GM23338 (cell line): ENCODE measurements at regions not wholly inside any gene's neighbourhood (a gene's known extent, or its start where the extent isn't known, plus 50 kb on each side); places are given as distances from the start of the nearest gene placed in this dataset.

Experiments used
- ATAC-seq: fragments of 200-7000 bp; cut with Tn5 transposase; 3 replicates; pipeline ENCODE4 v1.9.1; 2020
- DNase-seq: peaks from one replicate; pipeline ENCODE4 v3.0.0-alpha.2; 2015; ENCODE audit warnings: low spot score
- H2AFZ ChIP-seq: fragments of 200-600 bp; sonication (generic); 2 replicates; pipeline ENCODE4 v1.8.0; 2016; ENCODE audit warnings: antibody characterized with exemption, mild to moderate bottlenecking, moderate library complexity
- H3F3A ChIP-seq: fragments of 200-600 bp; sonication (generic); replicated peaks from 2 replicates; pipeline ENCODE4 v1.8.0; 2017; ENCODE audit warnings: antibody characterized with exemption, mixed run types, low read depth
- H3K27ac ChIP-seq: fragments of 200-600 bp; sonication (generic); 2 replicates; pipeline ENCODE4 v1.6.1; 2016; ENCODE audit warnings: low read depth
- H3K27me3 ChIP-seq: fragments of 200-600 bp; sonication (generic); 2 replicates; pipeline ENCODE4 v1.8.0; 2016; ENCODE audit warnings: mild to moderate bottlenecking, mixed run types, moderate library complexity; ENCODE audit not compliant: insufficient read depth
- H3K36me3 ChIP-seq: fragments of 200-600 bp; sonication (generic); 2 replicates; pipeline ENCODE4 v1.8.0; 2016; ENCODE audit warnings: mild to moderate bottlenecking; ENCODE audit not compliant: insufficient read depth
- H3K4me1 ChIP-seq: fragments of 200-600 bp; sonication (generic); 2 replicates; pipeline ENCODE4 v1.8.0; 2016; ENCODE audit warnings: mild to moderate bottlenecking, moderate library complexity; ENCODE audit not compliant: insufficient read depth
- H3K4me2 ChIP-seq: fragments of 200-600 bp; sonication (generic); 2 replicates; pipeline ENCODE4 v1.7.1; 2017; ENCODE audit warnings: mixed run types
- H3K4me3 ChIP-seq: fragments of 200-600 bp; sonication (generic); 2 replicates; pipeline ENCODE4 v1.6.1; 2016; ENCODE audit warnings: mixed run types
- H3K79me2 ChIP-seq: fragments of 200-600 bp; sonication (generic); replicated peaks from 2 replicates; pipeline ENCODE4 v1.8.0; 2017; ENCODE audit warnings: mild to moderate bottlenecking; ENCODE audit not compliant: insufficient read depth
- H3K9me2 ChIP-seq: fragments of 200-600 bp; sonication (generic); 2 replicates; pipeline ENCODE4 v1.8.0; 2017; ENCODE audit not compliant: insufficient read depth
- H4K20me1 ChIP-seq: fragments of 200-600 bp; sonication (generic); replicated peaks from 2 replicates; pipeline ENCODE4 v1.8.0; 2017; ENCODE audit warnings: mild to moderate bottlenecking; ENCODE audit not compliant: insufficient read depth
- H3K27ac Mint-ChIP-seq: 2 replicates; pipeline ENCODE4 v1.8.0; 2020; ENCODE audit warnings: inconsistent platforms, mild to moderate bottlenecking, moderate library complexity, mixed read lengths
- H3K27me3 Mint-ChIP-seq: 3 replicates; pipeline ENCODE4 v1.8.0; 2022; ENCODE audit warnings: low read depth, mild to moderate bottlenecking, moderate library complexity, mixed read lengths, inconsistent platforms; ENCODE audit not compliant: insufficient read depth, poor library complexity
- H3K36me3 Mint-ChIP-seq: 3 replicates; pipeline ENCODE4 v1.8.0; 2021; ENCODE audit warnings: low read depth, mild to moderate bottlenecking, inconsistent platforms, moderate library complexity, mixed read lengths
- H3K4me1 Mint-ChIP-seq: 3 replicates; pipeline ENCODE4 v1.8.0; 2020; ENCODE audit warnings: mild to moderate bottlenecking, inconsistent platforms, mixed read lengths
- H3K4me3 Mint-ChIP-seq: 3 replicates; pipeline ENCODE4 v1.8.0; 2021; ENCODE audit warnings: moderate library complexity, mild to moderate bottlenecking, inconsistent platforms, mixed read lengths
- H3K9me3 Mint-ChIP-seq: 3 replicates; pipeline ENCODE4 v1.8.0; 2020; ENCODE audit warnings: moderate library complexity, mild to moderate bottlenecking, inconsistent platforms, mixed read lengths
- CREB1 ChIP-seq: fragments of 250-450 bp; sonication (Bioruptor Pico); IDR thresholded peaks from 2 replicates; pipeline ENCODE4 v1.5.0; 2020; ENCODE audit warnings: low read depth, mild to moderate bottlenecking, moderate library complexity
- EZH2 ChIP-seq: fragments of 200-600 bp; sonication (generic); IDR thresholded peaks from one replicate; pipeline ENCODE4 v1.8.0; 2017; ENCODE audit warnings: antibody characterized with exemption, mild to moderate bottlenecking, low read depth; ENCODE audit not compliant: unreplicated experiment
- EZH2phosphoT487 ChIP-seq: fragments of 200-600 bp; sonication (generic); IDR thresholded peaks from one replicate; pipeline ENCODE4 v1.8.1; 2018; ENCODE audit warnings: antibody characterized with exemption; ENCODE audit not compliant: unreplicated experiment
- JUNB ChIP-seq: IDR thresholded peaks from one replicate; pipeline ENCODE4 v1.6.1; 2016; ENCODE audit warnings: antibody characterized with exemption; ENCODE audit not compliant: unreplicated experiment
- NANOG ChIP-seq: IDR thresholded peaks from 2 replicates; pipeline ENCODE4 v1.6.1; 2016; ENCODE audit warnings: antibody characterized with exemption, borderline replicate concordance
- POLR2AphosphoS5 ChIP-seq: IDR thresholded peaks from 2 replicates; pipeline ENCODE4 v1.6.1; 2016; ENCODE audit warnings: antibody characterized with exemption, low read depth
- STAT1 ChIP-seq: IDR thresholded peaks from one replicate; pipeline ENCODE4 v1.6.1; 2016; ENCODE audit warnings: antibody characterized with exemption; ENCODE audit not compliant: unreplicated experiment
- ZNF114 ChIP-seq: fragments of 250-450 bp; sonication (Bioruptor Pico); IDR thresholded peaks from 2 replicates; pipeline ENCODE4 v1.5.0; 2020; ENCODE audit warnings: mild to moderate bottlenecking, moderate library complexity
- ZNF331 ChIP-seq: fragments of 250-450 bp; sonication (Bioruptor Pico); IDR thresholded peaks from 2 replicates; pipeline ENCODE4 v1.5.0; 2020; ENCODE audit warnings: low read depth, mild to moderate bottlenecking, moderate library complexity
- TF ChIP-seq, protein P1 (sequence below), 2 experiments: fragments of 200-600 bp in 1 of 2; sonication (generic) in 1 of 2; conservative IDR thresholded peaks; 2 replicates each; pipeline versions ENCODE4 v1.5.1 to v1.6.1; 2016 to 2017; ENCODE audit warnings: antibody characterized with exemption in 2 of 2, low read depth in 2 of 2, mild to moderate bottlenecking in 2 of 2, moderate library complexity in 1 of 2
- TF ChIP-seq, protein P2 (sequence below): fragments of 250-450 bp; sonication (Bioruptor Pico); IDR thresholded peaks from 2 replicates; pipeline ENCODE4 v1.5.0; 2020; ENCODE audit warnings: mild to moderate bottlenecking, moderate library complexity
- TF ChIP-seq, protein P3 (sequence below): IDR thresholded peaks from 2 replicates; pipeline ENCODE4 v1.6.1; 2016; ENCODE audit warnings: antibody characterized with exemption
- TF ChIP-seq, protein P4 (sequence below): IDR thresholded peaks from one replicate; pipeline ENCODE4 v1.6.1; 2018; ENCODE audit warnings: antibody characterized with exemption; ENCODE audit not compliant: unreplicated experiment

DNA sequence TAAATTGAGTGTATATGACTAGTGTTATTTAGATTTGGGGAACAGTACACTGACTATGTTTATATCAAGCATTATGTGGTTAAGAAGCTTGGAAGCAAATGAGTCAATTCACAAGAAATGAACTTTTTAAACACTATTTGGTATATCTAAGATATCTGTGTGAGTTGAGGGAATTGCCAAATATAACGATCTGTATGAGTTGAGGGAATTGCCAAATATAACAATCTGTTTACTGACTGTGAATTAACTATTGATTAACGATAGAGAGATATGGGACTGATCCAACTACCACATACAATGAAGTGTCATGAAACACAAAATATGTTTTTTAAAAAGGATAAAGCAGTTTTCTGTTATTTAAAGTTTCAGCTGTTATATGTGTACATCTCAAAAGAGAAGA is 301.4 kb downstream of the TENT4A start:
- Histone ChIP-seq H3K4me2 (no peak overlapping the region), H4K20me1 (no peaks in the 10 kb centered on the region), H2AFZ (no peak overlapping the region), H3K79me2 (no peaks in the 10 kb centered on the region), H3K27ac (no peak overlapping the region), H3K9me2 (no peaks in the 10 kb centered on the region), H3K4me1 (no peaks in the 10 kb centered on the region; the same call in 1 of the 2 replicates), H3K36me3 (no peaks in the 10 kb centered on the region), H3K4me3 (no peak overlapping the region), H3K27me3 (no peaks in the 10 kb centered on the region), H3F3A (no peaks in the 10 kb centered on the region)
- H3K27ac Mint-ChIP-seq = no peak overlapping the region
- DNase-seq = no peak
- H3K36me3 Mint-ChIP-seq = no peaks in the 10 kb centered on the region
- no peaks in the 10 kb centered on the region for H3K27me3 Mint-ChIP-seq
- no peaks in the 10 kb centered on the region for H3K4me1 Mint-ChIP-seq
- H3K9me3 Mint-ChIP-seq = no peaks in the 10 kb centered on the region; the same call in 2 of the 3 replicates
- no peak for ATAC-seq
- no peak overlapping the region for H3K4me3 Mint-ChIP-seq
- no peak for TF ChIP-seq POLR2AphosphoS5
- TF ChIP-seq ZNF331 (CRISPR knock-in tag) = no peak
- TF ChIP-seq EZH2phosphoT487 = no peak
- no peak for TF ChIP-seq CREB1 (CRISPR knock-in tag)
- no peak for TF ChIP-seq STAT1
- TF ChIP-seq, protein P1, sequence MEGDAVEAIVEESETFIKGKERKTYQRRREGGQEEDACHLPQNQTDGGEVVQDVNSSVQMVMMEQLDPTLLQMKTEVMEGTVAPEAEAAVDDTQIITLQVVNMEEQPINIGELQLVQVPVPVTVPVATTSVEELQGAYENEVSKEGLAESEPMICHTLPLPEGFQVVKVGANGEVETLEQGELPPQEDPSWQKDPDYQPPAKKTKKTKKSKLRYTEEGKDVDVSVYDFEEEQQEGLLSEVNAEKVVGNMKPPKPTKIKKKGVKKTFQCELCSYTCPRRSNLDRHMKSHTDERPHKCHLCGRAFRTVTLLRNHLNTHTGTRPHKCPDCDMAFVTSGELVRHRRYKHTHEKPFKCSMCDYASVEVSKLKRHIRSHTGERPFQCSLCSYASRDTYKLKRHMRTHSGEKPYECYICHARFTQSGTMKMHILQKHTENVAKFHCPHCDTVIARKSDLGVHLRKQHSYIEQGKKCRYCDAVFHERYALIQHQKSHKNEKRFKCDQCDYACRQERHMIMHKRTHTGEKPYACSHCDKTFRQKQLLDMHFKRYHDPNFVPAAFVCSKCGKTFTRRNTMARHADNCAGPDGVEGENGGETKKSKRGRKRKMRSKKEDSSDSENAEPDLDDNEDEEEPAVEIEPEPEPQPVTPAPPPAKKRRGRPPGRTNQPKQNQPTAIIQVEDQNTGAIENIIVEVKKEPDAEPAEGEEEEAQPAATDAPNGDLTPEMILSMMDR (conservative IDR thresholded peaks at IDR 0.05; ENCODE audit: low read depth in 2 of 2) = no peak
- no peak for TF ChIP-seq EZH2
- TF ChIP-seq ZNF114 = no peak
- TF ChIP-seq, protein P2, sequence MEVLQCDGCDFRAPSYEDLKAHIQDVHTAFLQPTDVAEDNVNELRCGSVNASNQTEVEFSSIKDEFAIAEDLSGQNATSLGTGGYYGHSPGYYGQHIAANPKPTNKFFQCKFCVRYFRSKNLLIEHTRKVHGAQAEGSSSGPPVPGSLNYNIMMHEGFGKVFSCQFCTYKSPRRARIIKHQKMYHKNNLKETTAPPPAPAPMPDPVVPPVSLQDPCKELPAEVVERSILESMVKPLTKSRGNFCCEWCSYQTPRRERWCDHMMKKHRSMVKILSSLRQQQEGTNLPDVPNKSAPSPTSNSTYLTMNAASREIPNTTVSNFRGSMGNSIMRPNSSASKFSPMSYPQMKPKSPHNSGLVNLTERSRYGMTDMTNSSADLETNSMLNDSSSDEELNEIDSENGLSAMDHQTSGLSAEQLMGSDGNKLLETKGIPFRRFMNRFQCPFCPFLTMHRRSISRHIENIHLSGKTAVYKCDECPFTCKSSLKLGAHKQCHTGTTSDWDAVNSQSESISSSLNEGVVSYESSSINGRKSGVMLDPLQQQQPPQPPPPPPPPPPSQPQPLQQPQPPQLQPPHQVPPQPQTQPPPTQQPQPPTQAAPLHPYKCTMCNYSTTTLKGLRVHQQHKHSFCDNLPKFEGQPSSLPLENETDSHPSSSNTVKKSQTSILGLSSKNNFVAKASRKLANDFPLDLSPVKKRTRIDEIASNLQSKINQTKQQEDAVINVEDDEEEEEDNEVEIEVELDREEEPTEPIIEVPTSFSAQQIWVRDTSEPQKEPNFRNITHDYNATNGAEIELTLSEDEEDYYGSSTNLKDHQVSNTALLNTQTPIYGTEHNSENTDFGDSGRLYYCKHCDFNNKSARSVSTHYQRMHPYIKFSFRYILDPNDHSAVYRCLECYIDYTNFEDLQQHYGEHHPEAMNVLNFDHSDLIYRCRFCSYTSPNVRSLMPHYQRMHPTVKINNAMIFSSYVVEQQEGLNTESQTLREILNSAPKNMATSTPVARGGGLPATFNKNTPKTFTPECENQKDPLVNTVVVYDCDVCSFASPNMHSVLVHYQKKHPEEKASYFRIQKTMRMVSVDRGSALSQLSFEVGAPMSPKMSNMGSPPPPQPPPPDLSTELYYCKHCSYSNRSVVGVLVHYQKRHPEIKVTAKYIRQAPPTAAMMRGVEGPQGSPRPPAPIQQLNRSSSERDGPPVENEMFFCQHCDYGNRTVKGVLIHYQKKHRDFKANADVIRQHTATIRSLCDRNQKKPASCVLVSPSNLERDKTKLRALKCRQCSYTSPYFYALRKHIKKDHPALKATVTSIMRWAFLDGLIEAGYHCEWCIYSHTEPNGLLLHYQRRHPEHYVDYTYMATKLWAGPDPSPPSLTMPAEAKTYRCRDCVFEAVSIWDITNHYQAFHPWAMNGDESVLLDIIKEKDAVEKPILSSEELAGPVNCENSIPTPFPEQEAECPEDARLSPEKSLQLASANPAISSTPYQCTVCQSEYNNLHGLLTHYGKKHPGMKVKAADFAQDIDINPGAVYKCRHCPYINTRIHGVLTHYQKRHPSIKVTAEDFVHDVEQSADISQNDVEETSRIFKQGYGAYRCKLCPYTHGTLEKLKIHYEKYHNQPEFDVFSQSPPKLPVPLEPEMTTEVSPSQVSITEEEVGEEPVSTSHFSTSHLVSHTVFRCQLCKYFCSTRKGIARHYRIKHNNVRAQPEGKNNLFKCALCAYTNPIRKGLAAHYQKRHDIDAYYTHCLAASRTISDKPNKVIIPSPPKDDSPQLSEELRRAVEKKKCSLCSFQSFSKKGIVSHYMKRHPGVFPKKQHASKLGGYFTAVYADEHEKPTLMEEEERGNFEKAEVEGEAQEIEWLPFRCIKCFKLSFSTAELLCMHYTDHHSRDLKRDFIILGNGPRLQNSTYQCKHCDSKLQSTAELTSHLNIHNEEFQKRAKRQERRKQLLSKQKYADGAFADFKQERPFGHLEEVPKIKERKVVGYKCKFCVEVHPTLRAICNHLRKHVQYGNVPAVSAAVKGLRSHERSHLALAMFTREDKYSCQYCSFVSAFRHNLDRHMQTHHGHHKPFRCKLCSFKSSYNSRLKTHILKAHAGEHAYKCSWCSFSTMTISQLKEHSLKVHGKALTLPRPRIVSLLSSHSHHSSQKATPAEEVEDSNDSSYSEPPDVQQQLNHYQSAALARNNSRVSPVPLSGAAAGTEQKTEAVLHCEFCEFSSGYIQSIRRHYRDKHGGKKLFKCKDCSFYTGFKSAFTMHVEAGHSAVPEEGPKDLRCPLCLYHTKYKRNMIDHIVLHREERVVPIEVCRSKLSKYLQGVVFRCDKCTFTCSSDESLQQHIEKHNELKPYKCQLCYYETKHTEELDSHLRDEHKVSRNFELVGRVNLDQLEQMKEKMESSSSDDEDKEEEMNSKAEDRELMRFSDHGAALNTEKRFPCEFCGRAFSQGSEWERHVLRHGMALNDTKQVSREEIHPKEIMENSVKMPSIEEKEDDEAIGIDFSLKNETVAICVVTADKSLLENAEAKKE (CRISPR knock-in tag) = no peak
- TF ChIP-seq NANOG = no peak
- TF ChIP-seq, protein P3, sequence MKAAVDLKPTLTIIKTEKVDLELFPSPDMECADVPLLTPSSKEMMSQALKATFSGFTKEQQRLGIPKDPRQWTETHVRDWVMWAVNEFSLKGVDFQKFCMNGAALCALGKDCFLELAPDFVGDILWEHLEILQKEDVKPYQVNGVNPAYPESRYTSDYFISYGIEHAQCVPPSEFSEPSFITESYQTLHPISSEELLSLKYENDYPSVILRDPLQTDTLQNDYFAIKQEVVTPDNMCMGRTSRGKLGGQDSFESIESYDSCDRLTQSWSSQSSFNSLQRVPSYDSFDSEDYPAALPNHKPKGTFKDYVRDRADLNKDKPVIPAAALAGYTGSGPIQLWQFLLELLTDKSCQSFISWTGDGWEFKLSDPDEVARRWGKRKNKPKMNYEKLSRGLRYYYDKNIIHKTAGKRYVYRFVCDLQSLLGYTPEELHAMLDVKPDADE = no peak
- no peak for TF ChIP-seq JUNB
- TF ChIP-seq, protein P4, sequence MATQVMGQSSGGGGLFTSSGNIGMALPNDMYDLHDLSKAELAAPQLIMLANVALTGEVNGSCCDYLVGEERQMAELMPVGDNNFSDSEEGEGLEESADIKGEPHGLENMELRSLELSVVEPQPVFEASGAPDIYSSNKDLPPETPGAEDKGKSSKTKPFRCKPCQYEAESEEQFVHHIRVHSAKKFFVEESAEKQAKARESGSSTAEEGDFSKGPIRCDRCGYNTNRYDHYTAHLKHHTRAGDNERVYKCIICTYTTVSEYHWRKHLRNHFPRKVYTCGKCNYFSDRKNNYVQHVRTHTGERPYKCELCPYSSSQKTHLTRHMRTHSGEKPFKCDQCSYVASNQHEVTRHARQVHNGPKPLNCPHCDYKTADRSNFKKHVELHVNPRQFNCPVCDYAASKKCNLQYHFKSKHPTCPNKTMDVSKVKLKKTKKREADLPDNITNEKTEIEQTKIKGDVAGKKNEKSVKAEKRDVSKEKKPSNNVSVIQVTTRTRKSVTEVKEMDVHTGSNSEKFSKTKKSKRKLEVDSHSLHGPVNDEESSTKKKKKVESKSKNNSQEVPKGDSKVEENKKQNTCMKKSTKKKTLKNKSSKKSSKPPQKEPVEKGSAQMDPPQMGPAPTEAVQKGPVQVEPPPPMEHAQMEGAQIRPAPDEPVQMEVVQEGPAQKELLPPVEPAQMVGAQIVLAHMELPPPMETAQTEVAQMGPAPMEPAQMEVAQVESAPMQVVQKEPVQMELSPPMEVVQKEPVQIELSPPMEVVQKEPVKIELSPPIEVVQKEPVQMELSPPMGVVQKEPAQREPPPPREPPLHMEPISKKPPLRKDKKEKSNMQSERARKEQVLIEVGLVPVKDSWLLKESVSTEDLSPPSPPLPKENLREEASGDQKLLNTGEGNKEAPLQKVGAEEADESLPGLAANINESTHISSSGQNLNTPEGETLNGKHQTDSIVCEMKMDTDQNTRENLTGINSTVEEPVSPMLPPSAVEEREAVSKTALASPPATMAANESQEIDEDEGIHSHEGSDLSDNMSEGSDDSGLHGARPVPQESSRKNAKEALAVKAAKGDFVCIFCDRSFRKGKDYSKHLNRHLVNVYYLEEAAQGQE = no peak
